ENCODE measurements at regions not wholly inside any gene's neighbourhood (a gene's known extent, or its start where the extent isn't known, plus 50 kb on each side); places are given as distances from the start of the nearest gene placed in this dataset.

DNA sequence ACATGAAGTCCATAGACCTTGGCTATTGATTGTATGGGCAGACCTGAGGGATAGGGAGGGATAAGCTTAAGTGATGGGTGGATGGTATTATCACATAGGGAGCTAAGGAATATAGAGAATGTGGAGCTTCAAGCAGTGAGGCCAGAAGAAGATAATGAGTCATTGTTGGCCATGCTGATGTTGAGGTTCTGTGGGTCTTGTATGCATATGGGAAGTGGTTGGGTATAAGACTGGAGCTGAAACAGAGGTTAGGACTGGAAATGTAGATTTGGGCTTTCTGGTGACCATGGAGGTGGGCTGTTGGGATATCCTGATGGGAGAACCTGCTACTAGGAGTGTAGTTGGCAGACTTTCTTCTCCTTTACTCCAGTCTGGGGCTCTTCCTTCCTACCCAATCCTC is 73.7 kb upstream of the TSC22D1 start:
- TF ChIP-seq SUZ12 (IDR thresholded peaks at IDR 0.05; ENCODE audit: low read depth, low read length) (no peak), SNAPC2 (CRISPR knock-in tag; IDR thresholded peaks at IDR 0.05) (no peak), ZNF296 (CRISPR knock-in tag; conservative IDR thresholded peaks at IDR 0.05) (no peak), ZNF12 (CRISPR knock-in tag; IDR thresholded peaks at IDR 0.05) (no peak), POLR2A (IDR thresholded peaks at IDR 0.05; ENCODE audit: insufficient read depth in 1 of 2, low read depth in 2 of 2, low read length in 2 of 2) (no peak), MXI1 (IDR thresholded peaks at IDR 0.05; ENCODE audit: borderline replicate concordance, low read depth, low read length) (no peak), IRF2 (CRISPR knock-in tag; IDR thresholded peaks at IDR 0.05) (no peak), NFYB (CRISPR knock-in tag; IDR thresholded peaks at IDR 0.05) (no peak)
